IMR-90 (cell line): ENCODE measurements at regions not wholly inside any gene's neighbourhood (a gene's known extent, or its start where the extent isn't known, plus 50 kb on each side); places are given as distances from the start of the nearest gene placed in this dataset.

ENCODE experiments used
- CTCF ChIP-seq: conservative IDR thresholded peaks from 2 replicates; pipeline ENCODE4 v1.5.1; 2012; ENCODE audit warnings: mild to moderate bottlenecking, low read depth, low read length, improper control_type of control experiment
- MAFK ChIP-seq: IDR thresholded peaks from 2 replicates; pipeline ENCODE4 v1.6.1; 2012; ENCODE audit warnings: low read depth, low read length, improper control_type of control experiment
- MXI1 ChIP-seq: IDR thresholded peaks from 2 replicates; pipeline ENCODE4 v1.6.1; 2012; ENCODE audit warnings: low read depth, mild to moderate bottlenecking, low read length, moderate library complexity, borderline replicate concordance
- POLR2A ChIP-seq: IDR thresholded peaks from 2 replicates; pipeline ENCODE4 v1.6.1; 2012; ENCODE audit warnings: mild to moderate bottlenecking, low read depth, low read length
- RAD21 ChIP-seq: IDR thresholded peaks from 2 replicates; pipeline ENCODE4 v1.6.1; 2012; ENCODE audit warnings: low read length, improper control_type of control experiment
- RCOR1 ChIP-seq: IDR thresholded peaks from 2 replicates; pipeline ENCODE4 v1.6.1; 2012; ENCODE audit warnings: mild to moderate bottlenecking, low read length, improper control_type of control experiment; ENCODE audit not compliant: insufficient replicate concordance

GRCh38 chr1:87814573-87814972 lies 485.9 kb downstream of the LMO4 start:
- TF ChIP-seq RCOR1 (no peak), POLR2A (no peak), CTCF (no peak), MXI1 (no peak), RAD21 (no peak), MAFK (no peak)
